ENCODE measurements at regions not wholly inside any gene's neighbourhood (a gene's known extent, or its start where the extent isn't known, plus 50 kb on each side); places are given as distances from the start of the nearest gene placed in this dataset.

DNA sequence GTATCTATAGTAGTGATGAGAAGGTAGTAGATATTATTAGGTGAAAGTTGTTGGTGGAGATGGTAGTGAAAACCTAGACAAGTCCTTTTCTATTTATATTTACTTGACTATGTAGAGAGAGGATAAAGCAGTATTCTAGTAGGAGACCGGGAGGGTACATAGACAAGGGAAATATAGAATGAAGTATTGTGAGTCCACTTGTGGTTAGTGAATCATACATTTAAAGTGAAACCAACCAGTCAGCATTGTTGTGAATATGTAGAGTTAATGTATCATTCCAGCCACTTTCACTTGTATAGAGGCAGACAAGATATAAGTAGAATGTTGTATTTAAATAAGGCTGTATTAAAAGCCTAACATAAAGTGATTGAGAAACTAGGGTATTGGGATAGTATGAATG lies 1711.3 kb upstream of the ACO1 start:
- TF ChIP-seq, protein P1, sequence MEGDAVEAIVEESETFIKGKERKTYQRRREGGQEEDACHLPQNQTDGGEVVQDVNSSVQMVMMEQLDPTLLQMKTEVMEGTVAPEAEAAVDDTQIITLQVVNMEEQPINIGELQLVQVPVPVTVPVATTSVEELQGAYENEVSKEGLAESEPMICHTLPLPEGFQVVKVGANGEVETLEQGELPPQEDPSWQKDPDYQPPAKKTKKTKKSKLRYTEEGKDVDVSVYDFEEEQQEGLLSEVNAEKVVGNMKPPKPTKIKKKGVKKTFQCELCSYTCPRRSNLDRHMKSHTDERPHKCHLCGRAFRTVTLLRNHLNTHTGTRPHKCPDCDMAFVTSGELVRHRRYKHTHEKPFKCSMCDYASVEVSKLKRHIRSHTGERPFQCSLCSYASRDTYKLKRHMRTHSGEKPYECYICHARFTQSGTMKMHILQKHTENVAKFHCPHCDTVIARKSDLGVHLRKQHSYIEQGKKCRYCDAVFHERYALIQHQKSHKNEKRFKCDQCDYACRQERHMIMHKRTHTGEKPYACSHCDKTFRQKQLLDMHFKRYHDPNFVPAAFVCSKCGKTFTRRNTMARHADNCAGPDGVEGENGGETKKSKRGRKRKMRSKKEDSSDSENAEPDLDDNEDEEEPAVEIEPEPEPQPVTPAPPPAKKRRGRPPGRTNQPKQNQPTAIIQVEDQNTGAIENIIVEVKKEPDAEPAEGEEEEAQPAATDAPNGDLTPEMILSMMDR (IDR thresholded peaks at IDR 0.05): no peak
- no peak for TF ChIP-seq POLR2A (IDR thresholded peaks at IDR 0.05)
